Common myeloid progenitor, CD34-positive (primary cell): ENCODE measurements at regions not wholly inside any gene's neighbourhood (a gene's known extent, or its start where the extent isn't known, plus 50 kb on each side); places are given as distances from the start of the nearest gene placed in this dataset.

Experiments
- CTCF ChIA-PET: fragments of 350-600 bp; sonication (Branson Sonifier 250); formaldehyde crosslinking; loops from one replicate; lab custom pipeline; 2021; ENCODE audit warnings: antibody characterized with exemption; lab: Charles Lee
- POLR2A ChIA-PET: fragments of 350-600 bp; sonication (Branson Sonifier 250); formaldehyde crosslinking; loops from one replicate; lab custom pipeline; 2021; ENCODE audit warnings: antibody characterized with exemption; lab: Charles Lee
- DNase-seq, 3 donors: peaks; one replicate each; pipeline versions ENCODE4 v3.0.0 to v3.0.0-alpha.2; 2013
- H3K27ac ChIP-seq, 2 experiments: 1 replicate in 1 of 2; 2 replicates in 1 of 2; pipeline ENCODE4 v1.7.0; 2013; ENCODE audit warnings: inconsistent platforms in 2 of 2, low read length in 2 of 2, mild to moderate bottlenecking in 2 of 2, low read depth in 1 of 2, moderate library complexity in 1 of 2; ENCODE audit not compliant: severe bottlenecking in 2 of 2, insufficient read depth in 1 of 2, poor library complexity in 1 of 2
- H3K27me3 ChIP-seq, 5 experiments: replicated peaks in 2 of 5; 1 replicate in 3 of 5; 2 replicates in 2 of 5; pipeline versions ENCODE4 v1.6.1 to v1.7.0; 2013; ENCODE audit warnings: low read length in 4 of 5, mild to moderate bottlenecking in 2 of 5, moderate library complexity in 2 of 5, inconsistent platforms in 1 of 5; ENCODE audit not compliant: insufficient read depth in 5 of 5, control insufficient read depth in 4 of 5
- H3K36me3 ChIP-seq, 4 experiments: 1 replicate in 2 of 4; 2 replicates in 2 of 4; pipeline versions ENCODE4 v1.6.1 to v1.7.0; 2013; ENCODE audit warnings: low read length in 3 of 4, control low read depth in 1 of 4, mild to moderate bottlenecking in 1 of 4; ENCODE audit not compliant: control insufficient read depth in 4 of 4, insufficient read depth in 4 of 4
- H3K4me1 ChIP-seq, 4 experiments: 1 replicate in 3 of 4; 2 replicates in 1 of 4; pipeline versions ENCODE4 v1.6.1 to v1.7.1; 2013; ENCODE audit warnings: low read length in 3 of 4, mild to moderate bottlenecking in 3 of 4, control low read depth in 1 of 4, inconsistent platforms in 1 of 4, moderate library complexity in 1 of 4; ENCODE audit not compliant: control insufficient read depth in 4 of 4, insufficient read depth in 4 of 4; ENCODE audit errors: control extremely low read depth in 1 of 4
- H3K4me3 ChIP-seq, 7 experiments: 1 replicate in 4 of 7; 2 replicates in 3 of 7; pipeline versions ENCODE4 v1.5.1 to v1.7.0; 2013; ENCODE audit warnings: mild to moderate bottlenecking in 7 of 7, low read length in 6 of 7, moderate library complexity in 6 of 7, inconsistent platforms in 2 of 7, low read depth in 2 of 7, control low read depth in 1 of 7; ENCODE audit not compliant: insufficient read depth in 4 of 7, control insufficient read depth in 1 of 7; ENCODE audit errors: extremely low read depth in 1 of 7
- H3K9me3 ChIP-seq, 5 experiments: 1 replicate in 4 of 5; 2 replicates in 1 of 5; pipeline versions ENCODE4 v1.6.1 to v1.7.1; 2013; ENCODE audit warnings: low read length in 4 of 5, mild to moderate bottlenecking in 2 of 5, inconsistent platforms in 1 of 5, low read depth in 1 of 5, moderate library complexity in 1 of 5; ENCODE audit not compliant: control insufficient read depth in 4 of 5, insufficient read depth in 2 of 5; ENCODE audit errors: control extremely low read depth in 1 of 5
- WGBS: methylation state at CpG from one replicate; pipeline ENCODE4 v1.1.5; 2013; ENCODE audit not compliant: insufficient coverage; 5-methylcytosine and 5-hydroxymethylcytosine counted together

DNA sequence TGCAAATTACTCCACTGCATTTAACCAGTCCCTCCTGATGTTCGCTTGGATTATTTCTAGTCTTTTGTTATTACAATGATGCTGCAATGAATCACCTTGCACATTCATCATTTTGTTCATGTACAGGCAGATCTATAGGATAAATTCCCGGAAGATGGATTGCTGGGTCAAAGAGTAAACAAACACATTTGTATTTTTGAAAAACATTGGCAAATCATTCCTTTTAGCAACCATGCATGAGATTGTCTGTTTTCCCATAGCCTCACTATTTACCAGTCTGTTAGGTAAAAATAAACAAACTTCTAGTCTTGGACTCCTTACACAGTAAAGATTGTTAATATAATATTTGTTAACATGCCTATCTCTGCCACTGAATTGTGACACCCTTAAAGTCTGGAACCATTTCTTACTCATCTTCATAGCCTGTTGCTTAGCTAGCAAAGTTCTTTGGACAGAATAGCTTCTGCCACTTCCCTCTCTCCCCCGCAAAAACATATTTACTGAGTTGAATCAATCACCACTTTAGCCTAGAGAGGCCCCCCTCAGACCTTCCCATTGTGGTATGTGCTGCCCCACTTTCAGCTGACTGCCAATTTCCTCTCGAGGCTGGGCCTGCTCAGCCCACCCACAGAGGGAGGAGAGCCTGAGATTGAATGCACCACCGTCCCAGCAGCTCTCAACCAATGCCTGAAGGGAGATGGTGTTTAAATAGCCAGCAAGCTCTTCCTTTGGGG is 108.4 kb upstream of the ATXN3L start:
- Histone ChIP-seq H3K4me3 (no peak overlapping the region), H3K27me3 (no peaks in the 10 kb centered on the region), H3K4me1 (peaks cover 5 to 6% (median 6%) of the 10 kb centered on the region in 4 experiments), H3K36me3 (no peaks in the 10 kb centered on the region), H3K27ac (no peak overlapping the region), H3K9me3 (peaks cover 0 to 2% (median 0%) of the 10 kb centered on the region in 5 experiments)
- 33% methylated on average over 1 of the region's 5 CpGs for WGBS
- CTCF ChIA-PET, result interaction anchor here (1.4 kb wide), 1 partner anchor 62 kb away, joined by 4 read pairs; no protein-coding TSS in a partner anchor
- DNase-seq, result peak in 2 of 3 donors; percentile 50 to 59
- POLR2A ChIA-PET, result no interaction called here

- H3K4me1 ChIP-seq, result peaks cover 5 to 6% (median 6%) of the 10 kb centered on the region in 4 experiments
- DNase-seq, result peak; percentile 10 to 73 (median 49)
- ChIA-PET CTCF (interaction anchor here (1.4 kb wide), 1 partner anchor 63 kb away, joined by 4 read pairs; no protein-coding TSS in a partner anchor), POLR2A (no interaction called here)
- no peak overlapping the region for H3K27ac ChIP-seq
- WGBS, result 51% methylated on average over 5 of the region's 5 CpGs
- H3K9me3 ChIP-seq, result peaks cover 0 to 2% (median 0%) of the 10 kb centered on the region in 5 experiments
- no peak overlapping the region for H3K4me3 ChIP-seq
- H3K36me3 ChIP-seq, result no peaks in the 10 kb centered on the region
- no peaks in the 10 kb centered on the region for H3K27me3 ChIP-seq
Measured at GRCh38 chrX:13427441-13428052, 107.7 kb upstream of the ATXN3L start.

- H3K4me1 ChIP-seq, result no peaks in the 10 kb centered on the region
- H3K27me3 ChIP-seq, result no peaks in the 10 kb centered on the region
- H3K9me3 ChIP-seq, result peaks cover 0 to 2% (median 0%) of the 10 kb centered on the region in 5 experiments
- no peaks in the 10 kb centered on the region for H3K36me3 ChIP-seq
- H3K4me3 ChIP-seq, result no peak overlapping the region
- H3K27ac ChIP-seq, result no peak overlapping the region
- ChIA-PET CTCF (no interaction called here), POLR2A (no interaction called here)
- WGBS, result 76% methylated on average over 3 of the region's 4 CpGs
- no peak for DNase-seq
Measured at GRCh38 chrX:13420545-13421183, 100.8 kb upstream of the ATXN3L start.

- Histone ChIP-seq H3K4me3 (no peak overlapping the region), H3K4me1 (no peaks in the 10 kb centered on the region), H3K27me3 (no peaks in the 10 kb centered on the region), H3K9me3 (no peaks in the 10 kb centered on the region), H3K27ac (no peak overlapping the region), H3K36me3 (no peaks in the 10 kb centered on the region)
- DNase-seq, result no peak
- 89% methylated on average over 5 of the region's 9 CpGs for WGBS
- ChIA-PET CTCF (no interaction called here), POLR2A (no interaction called here)
Measured at GRCh38 chrX:13419918-13420317, 100.1 kb upstream of the ATXN3L start.

GRCh38 chrX:13419276-13419675 is 99.4 kb upstream of the ATXN3L start:
- no peaks in the 10 kb centered on the region for H3K27me3 ChIP-seq
- no peaks in the 10 kb centered on the region for H3K36me3 ChIP-seq
- H3K9me3 ChIP-seq, result no peaks in the 10 kb centered on the region
- POLR2A ChIA-PET, result no interaction called here
- no peak overlapping the region for H3K27ac ChIP-seq
- WGBS, result 90% methylated on average over 9 of the region's 9 CpGs
- CTCF ChIA-PET, result no interaction called here
- no peak overlapping the region for H3K4me3 ChIP-seq
- no peak for DNase-seq
- H3K4me1 ChIP-seq, result no peaks in the 10 kb centered on the region

- Histone ChIP-seq H3K27ac (no peak overlapping the region), H3K27me3 (no peaks in the 10 kb centered on the region), H3K9me3 (no peaks in the 10 kb centered on the region), H3K4me3 (no peak overlapping the region), H3K4me1 (no peaks in the 10 kb centered on the region), H3K36me3 (no peaks in the 10 kb centered on the region)
- no peak for DNase-seq
- WGBS, result 90% methylated on average over 6 of the region's 8 CpGs
- CTCF ChIA-PET, result interaction anchor here (0.6 kb wide), 1 partner anchor 1932 kb away, joined by 3 read pairs; no protein-coding TSS in a partner anchor
- POLR2A ChIA-PET, result no interaction called here
Measured at GRCh38 chrX:13418126-13419097, 98.6 kb upstream of the ATXN3L start.
